ENCODE measurements at regions not wholly inside any gene's neighbourhood (a gene's known extent, or its start where the extent isn't known, plus 50 kb on each side); places are given as distances from the start of the nearest gene placed in this dataset.

DNA sequence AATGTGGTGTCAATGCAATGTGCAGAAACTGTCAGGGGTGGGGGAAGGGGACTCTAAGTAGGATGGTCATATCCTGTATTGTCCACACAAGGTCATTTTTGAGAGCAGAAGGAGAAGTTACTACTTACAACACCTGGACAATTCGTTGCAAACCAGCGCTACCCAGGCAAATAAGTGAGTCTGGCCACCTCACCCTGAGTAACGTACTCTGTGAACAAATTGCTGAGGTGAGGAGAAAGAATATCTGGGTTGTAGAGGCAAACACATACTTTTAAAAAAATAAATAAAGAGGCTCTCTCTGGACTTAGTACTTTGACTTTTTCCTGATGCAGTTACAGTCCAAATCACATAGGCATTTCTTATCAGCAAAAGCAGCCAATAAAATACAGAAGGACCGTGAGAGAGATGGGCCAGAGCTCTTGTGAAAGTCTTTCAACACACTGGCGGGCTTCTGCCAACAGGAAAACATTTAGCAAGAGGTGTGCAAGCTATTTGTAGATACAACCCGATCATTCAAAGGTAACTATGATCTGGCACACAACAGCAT, 268.2 kb upstream of the ID2 start:
- Histone ChIP-seq H3K36me3 (ENCODE audit: insufficient read depth) (no peaks in the 10 kb centered on the region), H2AFZ (ENCODE audit: low read depth) (no peak overlapping the region), H3K4me3 (IDR thresholded peaks at IDR 0.05; ENCODE audit: insufficient read depth, low read depth, low read length) (no peak overlapping the region), H3K9ac (no peak overlapping the region), H3K4me1 (ENCODE audit: low read depth, poor library complexity, severe bottlenecking) (peaks cover 16% of the 10 kb centered on the region), H3K79me2 (ENCODE audit: insufficient read depth, low read depth) (no peaks in the 10 kb centered on the region), H3K27me3 (ENCODE audit: insufficient read depth, low read depth) (no peaks in the 10 kb centered on the region; the same call in 1 of the 2 replicates), H3K27ac (no peak overlapping the region), H4K20me1 (ENCODE audit: insufficient read depth) (no peaks in the 10 kb centered on the region), H3K4me2 (no peak overlapping the region)
- TF ChIP-seq, protein P1, sequence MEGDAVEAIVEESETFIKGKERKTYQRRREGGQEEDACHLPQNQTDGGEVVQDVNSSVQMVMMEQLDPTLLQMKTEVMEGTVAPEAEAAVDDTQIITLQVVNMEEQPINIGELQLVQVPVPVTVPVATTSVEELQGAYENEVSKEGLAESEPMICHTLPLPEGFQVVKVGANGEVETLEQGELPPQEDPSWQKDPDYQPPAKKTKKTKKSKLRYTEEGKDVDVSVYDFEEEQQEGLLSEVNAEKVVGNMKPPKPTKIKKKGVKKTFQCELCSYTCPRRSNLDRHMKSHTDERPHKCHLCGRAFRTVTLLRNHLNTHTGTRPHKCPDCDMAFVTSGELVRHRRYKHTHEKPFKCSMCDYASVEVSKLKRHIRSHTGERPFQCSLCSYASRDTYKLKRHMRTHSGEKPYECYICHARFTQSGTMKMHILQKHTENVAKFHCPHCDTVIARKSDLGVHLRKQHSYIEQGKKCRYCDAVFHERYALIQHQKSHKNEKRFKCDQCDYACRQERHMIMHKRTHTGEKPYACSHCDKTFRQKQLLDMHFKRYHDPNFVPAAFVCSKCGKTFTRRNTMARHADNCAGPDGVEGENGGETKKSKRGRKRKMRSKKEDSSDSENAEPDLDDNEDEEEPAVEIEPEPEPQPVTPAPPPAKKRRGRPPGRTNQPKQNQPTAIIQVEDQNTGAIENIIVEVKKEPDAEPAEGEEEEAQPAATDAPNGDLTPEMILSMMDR (conservative IDR thresholded peaks at IDR 0.05; ENCODE audit: low read depth, low read length), result no peak

DNA sequence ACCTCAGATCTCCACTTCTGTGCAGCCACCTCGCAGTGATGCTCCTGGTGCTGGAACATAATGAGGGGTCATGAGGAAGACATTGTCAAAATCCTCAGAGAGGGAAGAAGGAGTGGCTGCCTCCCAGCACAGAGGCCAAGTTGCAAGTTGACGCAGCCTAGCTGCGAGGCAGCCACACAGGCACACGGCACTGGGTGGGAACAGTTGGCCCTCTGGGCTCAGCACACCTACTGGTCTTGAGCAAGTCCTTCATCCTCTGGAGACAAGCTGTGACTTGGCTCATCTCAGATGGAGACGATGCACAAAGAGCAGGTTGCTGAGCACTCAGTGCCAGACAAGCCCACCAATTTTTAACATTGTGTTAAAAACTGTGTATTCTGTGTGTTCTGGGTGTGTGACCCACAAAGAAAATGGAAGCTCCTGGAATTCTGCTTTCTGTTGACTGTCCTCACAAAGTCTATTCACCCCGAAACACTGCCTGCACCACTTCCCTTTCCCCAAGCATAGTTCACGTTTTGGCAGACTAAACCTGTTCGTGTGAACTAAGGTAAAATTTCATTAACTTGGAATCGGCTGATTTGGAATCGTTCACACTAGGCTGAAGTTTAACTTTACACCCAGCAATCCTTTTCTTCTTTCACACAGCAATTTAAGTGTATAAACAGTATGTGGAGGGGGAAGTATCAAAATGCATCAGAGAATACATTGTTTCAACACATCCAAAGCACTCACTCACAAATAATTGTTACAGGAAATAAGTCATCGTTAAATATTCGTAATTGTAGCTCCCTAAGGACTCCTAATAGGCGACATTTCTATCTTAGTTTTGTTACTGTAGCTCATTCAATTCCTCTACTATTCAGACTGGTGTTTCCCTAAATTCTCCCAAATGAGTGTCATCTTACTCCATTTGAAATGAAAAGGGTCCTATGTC, 266.6 kb upstream of the ID2 start:
- H3K4me1 ChIP-seq (ENCODE audit: low read depth, poor library complexity, severe bottlenecking), result peaks cover under 1% of the 10 kb centered on the region
- TF ChIP-seq, protein P1 (conservative IDR thresholded peaks at IDR 0.05; ENCODE audit: low read depth, low read length), result no peak
- no peak overlapping the region for H3K9ac ChIP-seq
- no peaks in the 10 kb centered on the region for H3K79me2 ChIP-seq (ENCODE audit: insufficient read depth, low read depth)
- H3K36me3 ChIP-seq (ENCODE audit: insufficient read depth), result no peaks in the 10 kb centered on the region
- no peak overlapping the region for H2AFZ ChIP-seq (ENCODE audit: low read depth)
- H3K4me2 ChIP-seq, result no peak overlapping the region
- H3K4me3 ChIP-seq (IDR thresholded peaks at IDR 0.05; ENCODE audit: insufficient read depth, low read depth, low read length), result no peak overlapping the region
- no peaks in the 10 kb centered on the region; the same call in 1 of the 2 replicates for H3K27me3 ChIP-seq (ENCODE audit: insufficient read depth, low read depth)
- no peaks in the 10 kb centered on the region for H4K20me1 ChIP-seq (ENCODE audit: insufficient read depth)
- no peak overlapping the region for H3K27ac ChIP-seq

DNA sequence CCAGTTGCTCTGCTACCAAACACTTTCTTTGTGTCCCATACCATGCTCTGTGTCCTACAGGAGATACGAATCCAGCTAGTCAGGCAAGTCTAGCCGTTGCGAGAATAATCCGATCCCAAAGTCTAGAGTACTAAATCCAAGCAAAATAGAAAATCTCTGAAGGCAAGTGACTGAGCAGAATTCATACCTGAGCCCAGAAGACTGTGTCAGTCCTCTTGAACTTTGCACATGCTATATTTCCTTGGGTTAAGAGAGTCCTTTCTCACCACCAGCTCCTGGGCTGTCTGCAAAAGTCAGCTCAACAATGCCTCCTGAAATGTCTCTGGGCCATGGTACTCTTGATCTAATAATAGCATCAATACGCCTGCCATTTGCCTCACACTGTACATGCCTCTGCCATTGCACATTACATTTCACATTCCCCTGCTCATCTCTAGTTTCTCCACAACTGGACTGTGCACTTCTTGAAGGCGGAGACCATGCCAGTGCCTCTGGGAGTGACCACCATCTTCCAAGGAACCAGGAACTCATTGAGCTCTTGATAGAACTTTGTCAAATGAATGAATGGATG, 265.8 kb upstream of the ID2 start:
- Histone ChIP-seq H3K4me1 (ENCODE audit: low read depth, poor library complexity, severe bottlenecking) (no peaks in the 10 kb centered on the region), H3K4me3 (IDR thresholded peaks at IDR 0.05; ENCODE audit: insufficient read depth, low read depth, low read length) (no peak overlapping the region), H3K27me3 (ENCODE audit: insufficient read depth, low read depth) (no peaks in the 10 kb centered on the region; the same call in 1 of the 2 replicates), H2AFZ (ENCODE audit: low read depth) (no peak overlapping the region), H3K79me2 (ENCODE audit: insufficient read depth, low read depth) (no peaks in the 10 kb centered on the region), H3K36me3 (ENCODE audit: insufficient read depth) (no peaks in the 10 kb centered on the region), H3K9ac (no peak overlapping the region), H3K4me2 (no peak overlapping the region), H4K20me1 (ENCODE audit: insufficient read depth) (no peaks in the 10 kb centered on the region), H3K27ac (no peak overlapping the region)
- TF ChIP-seq, protein P1 (conservative IDR thresholded peaks at IDR 0.05; ENCODE audit: low read depth, low read length), result no peak

DNA sequence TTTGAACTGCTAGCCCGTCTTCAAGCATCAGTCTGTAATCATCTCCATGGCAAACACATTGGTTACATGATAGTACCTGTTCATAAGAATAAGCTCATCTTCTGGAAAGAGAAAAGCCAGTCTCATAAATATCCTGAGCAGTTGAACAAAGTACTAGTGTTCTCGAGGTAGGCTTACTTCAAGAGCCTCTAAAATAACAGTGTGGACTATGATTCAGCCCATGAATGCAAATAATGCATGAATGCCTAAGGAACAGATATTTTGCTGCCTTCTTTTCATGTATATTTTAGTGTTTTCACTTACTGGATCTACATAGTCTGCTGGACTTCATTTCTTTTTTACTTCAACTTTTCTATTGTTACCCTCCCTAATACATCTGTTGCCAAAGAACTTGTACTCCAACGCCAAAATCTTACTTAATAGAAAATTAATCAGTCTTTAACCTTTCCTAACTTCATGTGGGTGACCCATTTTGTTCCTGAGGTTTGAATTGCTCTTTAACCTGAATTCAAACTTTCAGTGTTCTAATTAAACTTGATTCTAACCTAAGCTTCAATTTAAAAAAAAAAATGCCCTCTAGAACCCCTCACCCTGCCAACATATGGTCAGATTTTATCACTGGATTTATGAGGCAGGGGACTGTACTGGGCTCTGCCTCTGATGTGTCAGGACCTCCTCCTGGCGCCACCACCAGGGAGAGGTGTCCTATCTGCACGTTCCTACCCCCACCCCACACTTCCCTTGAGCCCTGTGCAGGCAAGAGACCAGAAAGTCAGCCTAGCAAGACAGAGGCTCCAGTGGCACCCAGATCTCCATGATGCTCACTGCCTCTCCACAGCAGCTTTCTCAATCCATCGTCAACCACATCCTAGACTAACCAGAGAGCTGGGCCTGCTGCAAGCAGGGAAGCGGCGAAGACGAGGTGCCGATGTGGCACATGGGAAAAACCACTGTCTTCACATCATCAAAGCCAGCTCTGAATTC, 264.7 kb upstream of the ID2 start:
- no peaks in the 10 kb centered on the region for H3K27me3 ChIP-seq (ENCODE audit: insufficient read depth, low read depth)
- H3K4me1 ChIP-seq (ENCODE audit: low read depth, poor library complexity, severe bottlenecking), result no peaks in the 10 kb centered on the region
- H3K79me2 ChIP-seq (ENCODE audit: insufficient read depth, low read depth), result no peaks in the 10 kb centered on the region
- H3K9ac ChIP-seq, result no peak overlapping the region
- H3K36me3 ChIP-seq (ENCODE audit: insufficient read depth), result no peaks in the 10 kb centered on the region
- no peak overlapping the region for H3K4me3 ChIP-seq (IDR thresholded peaks at IDR 0.05; ENCODE audit: insufficient read depth, low read depth, low read length)
- H3K27ac ChIP-seq, result no peak overlapping the region
- H3K4me2 ChIP-seq, result no peak overlapping the region
- TF ChIP-seq, protein P1 (conservative IDR thresholded peaks at IDR 0.05; ENCODE audit: low read depth, low read length), result no peak
- H2AFZ ChIP-seq (ENCODE audit: low read depth), result no peak overlapping the region
- no peaks in the 10 kb centered on the region for H4K20me1 ChIP-seq (ENCODE audit: insufficient read depth)

All from KMS-11 (cell line).